ENCODE measurements at regions not wholly inside any gene's neighbourhood (a gene's known extent, or its start where the extent isn't known, plus 50 kb on each side); places are given as distances from the start of the nearest gene placed in this dataset.
"Not testable (repeated sequence)": the region's sequence is repeated elsewhere in the genome, so short reads cannot be mapped to it uniquely, and the experiment has no call there.

DNA sequence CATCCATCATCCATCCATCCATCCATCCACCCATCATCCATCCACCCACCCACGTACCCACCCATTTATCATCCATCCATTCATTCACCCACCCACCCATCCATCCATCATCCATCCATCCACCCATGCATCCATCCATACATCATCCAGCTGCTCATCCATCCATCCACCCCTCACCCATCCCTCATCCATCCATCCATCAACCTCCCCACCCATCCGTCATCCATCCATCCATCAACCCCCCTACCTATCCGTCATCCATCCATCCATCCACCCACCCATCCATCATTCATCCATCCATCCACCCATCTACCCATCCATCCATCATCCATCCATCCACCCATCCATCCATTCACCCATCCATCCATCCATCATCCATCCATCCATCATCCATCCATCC is 306.2 kb upstream of the SFSWAP start:
- FAIRE-seq (no peak), DNase-seq (ENCODE audit: insufficient read length, low spot score) (no peak)
- TF ChIP-seq POLR2A (IDR thresholded peaks at IDR 0.05; ENCODE audit: low read depth, low read length) = no peak

DNA sequence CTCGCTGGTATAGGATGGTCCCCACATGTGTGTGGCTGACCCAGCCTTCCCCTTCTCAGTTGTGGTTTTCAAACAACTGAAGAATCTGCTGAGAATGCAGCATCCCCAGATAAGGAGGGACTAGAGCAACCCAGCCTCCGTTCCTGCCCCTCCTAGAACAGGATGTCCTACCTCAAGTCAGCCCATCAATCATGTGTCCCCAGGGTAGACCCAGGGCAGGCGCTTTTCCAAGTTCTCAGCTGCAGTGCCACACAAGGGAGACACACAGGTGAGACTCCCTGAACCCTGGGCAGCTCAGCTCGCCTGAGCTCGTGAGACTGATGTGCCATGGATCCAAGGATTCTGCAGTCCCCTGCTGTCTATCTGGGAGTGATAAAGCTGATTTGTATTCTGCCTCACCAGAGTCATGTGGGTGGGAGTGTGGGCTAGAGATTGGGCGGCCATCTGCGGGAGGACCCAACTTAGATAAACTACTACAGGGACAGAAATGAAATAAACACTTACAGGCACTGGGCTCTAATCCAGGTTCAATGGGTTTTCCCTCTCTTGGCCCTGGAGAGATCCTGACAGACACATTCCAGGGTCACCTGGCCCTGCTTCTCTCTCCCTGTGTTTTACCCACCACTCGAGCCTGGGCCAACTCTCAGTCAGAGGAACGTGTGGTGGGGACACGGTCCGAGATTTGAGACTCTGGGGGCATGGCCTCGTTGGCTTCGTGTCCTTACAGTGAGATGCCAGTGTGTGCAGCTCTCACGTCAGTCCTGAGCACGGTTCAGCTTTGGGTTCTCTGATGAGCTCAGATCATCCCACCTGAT is 303.5 kb upstream of the SFSWAP start:
- TF ChIP-seq POLR2A (IDR thresholded peaks at IDR 0.05; ENCODE audit: low read depth, low read length) = no peak
- no peak for FAIRE-seq
- no peak for DNase-seq (ENCODE audit: insufficient read length, low spot score)

DNA sequence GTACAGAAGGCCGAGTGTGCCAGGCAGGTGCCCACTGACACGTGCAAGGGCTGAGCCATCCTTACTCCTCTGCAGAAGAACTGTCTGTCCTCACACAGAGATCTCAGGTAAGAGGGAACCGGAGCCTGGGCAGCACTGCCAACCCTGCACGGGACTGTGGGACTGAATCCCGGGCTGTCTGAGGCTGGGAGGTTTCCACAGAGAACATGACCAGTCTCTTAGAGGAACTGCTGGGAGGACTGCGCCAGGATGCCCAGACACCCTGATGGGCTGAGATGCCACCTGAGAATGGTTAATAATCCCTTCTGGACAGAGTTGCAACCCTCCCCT is 302.9 kb upstream of the SFSWAP start:
- FAIRE-seq (no peak), DNase-seq (ENCODE audit: insufficient read length, low spot score) (no peak)
- TF ChIP-seq POLR2A (IDR thresholded peaks at IDR 0.05; ENCODE audit: low read depth, low read length) = no peak

DNA sequence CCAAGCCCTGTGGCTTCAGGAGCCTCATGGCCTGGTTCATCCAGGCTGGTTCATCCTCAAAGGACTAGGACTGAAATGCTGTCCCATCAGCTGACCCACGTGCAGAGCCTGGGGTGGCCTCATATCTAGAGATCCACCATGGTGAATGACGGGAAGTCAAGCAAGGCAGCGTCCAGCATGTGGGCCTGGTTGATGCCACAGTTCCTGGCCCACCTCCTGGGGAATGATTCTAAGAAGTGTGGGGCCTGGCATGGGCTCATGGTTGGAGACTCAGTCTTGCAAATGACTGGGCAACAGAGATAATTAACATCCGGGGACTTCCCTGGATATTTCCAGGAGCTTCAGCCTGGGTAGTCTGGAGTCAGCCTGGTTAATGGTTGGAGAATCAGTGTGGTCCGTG is 302.4 kb upstream of the SFSWAP start:
- TF ChIP-seq POLR2A (IDR thresholded peaks at IDR 0.05; ENCODE audit: low read depth, low read length) = no peak
- DNase-seq (ENCODE audit: insufficient read length, low spot score) = no peak
- no peak for FAIRE-seq

DNA sequence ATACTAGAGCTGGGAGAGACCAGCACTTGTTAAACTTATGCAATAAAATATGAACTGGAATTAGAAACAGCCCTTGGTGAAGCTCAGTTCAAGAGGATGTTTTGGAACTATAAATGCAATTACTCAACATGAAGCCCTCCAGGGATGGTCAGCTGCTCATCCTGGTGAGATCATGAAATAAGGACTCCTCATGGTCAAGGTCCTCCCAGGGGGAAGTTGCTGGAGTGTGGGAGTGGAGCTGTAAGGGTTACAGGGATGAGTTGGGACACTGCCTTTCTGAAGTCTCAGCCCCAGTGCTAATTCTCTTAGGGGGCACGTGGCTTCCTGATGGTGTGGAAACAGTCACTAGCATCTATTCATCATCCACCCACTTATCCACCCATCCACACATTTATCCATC is 301.7 kb upstream of the SFSWAP start:
- no peak for TF ChIP-seq POLR2A (IDR thresholded peaks at IDR 0.05; ENCODE audit: low read depth, low read length)
- FAIRE-seq (no peak), DNase-seq (ENCODE audit: insufficient read length, low spot score) (no peak)

DNA sequence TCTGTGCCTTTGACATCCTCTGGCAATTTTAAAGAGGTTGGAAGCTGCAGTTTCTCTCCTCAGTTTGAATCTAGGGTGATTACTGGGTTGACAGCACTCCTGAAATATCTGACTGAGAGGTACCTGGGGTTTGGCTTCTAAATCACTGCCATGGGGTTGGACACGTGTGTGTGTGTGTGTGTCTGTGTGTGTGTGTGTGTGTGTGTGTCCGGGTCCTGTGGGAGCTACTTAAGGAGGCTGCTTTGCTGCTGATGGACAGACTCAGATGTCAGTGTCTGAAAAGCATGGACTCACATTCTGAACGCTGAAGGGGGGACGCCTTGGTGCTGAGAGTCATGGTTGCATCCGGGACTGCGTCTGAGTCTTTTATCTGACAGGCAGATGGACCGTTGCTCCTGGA is 299.1 kb upstream of the SFSWAP start:
- not testable (repeated sequence) for DNase-seq (ENCODE audit: insufficient read length, low spot score); FAIRE-seq

DNA sequence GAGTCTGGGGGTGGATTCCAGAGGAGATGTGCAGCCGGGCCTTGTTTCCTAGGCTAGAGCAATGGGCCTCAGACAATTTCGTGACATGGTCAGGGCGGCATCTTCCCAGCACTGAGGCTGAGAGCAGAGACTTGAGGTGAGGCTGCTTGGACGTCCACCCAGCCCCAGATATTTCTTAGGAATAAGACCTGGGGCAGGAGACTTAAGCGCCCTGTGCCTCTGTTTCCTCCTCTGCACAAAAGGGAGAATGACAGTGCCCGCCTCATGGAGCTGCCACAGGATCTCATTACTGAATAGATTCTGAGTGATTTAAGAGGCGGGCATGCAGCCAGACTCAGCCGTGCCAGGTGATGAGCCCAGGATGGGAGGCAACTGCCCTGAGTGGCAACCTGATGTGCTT is 297.9 kb upstream of the SFSWAP start:
- FAIRE-seq = no peak
- no peak for TF ChIP-seq POLR2A (IDR thresholded peaks at IDR 0.05; ENCODE audit: low read depth, low read length)
- no peak for DNase-seq (ENCODE audit: insufficient read length, low spot score)

DNA sequence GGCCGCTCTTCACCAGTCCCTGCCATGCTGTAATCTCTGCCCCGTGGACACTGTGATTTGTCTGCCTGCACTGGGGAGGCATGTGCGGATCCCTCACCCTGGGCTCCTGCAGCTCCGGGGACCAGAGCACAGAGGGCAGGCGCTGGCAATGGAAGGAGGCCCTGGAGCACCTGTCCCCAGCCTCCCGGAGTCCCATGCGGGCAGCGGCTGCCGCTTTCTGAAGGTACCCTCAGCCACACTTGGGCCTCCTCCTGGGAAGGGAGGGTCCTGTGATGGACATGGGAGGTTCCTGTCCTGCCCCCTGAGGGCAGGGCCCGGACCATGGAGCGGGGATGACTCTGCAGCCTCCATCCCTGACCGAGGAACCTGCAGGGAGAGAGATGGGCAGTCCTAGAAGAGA is 297.4 kb upstream of the SFSWAP start:
- no peak for TF ChIP-seq POLR2A (IDR thresholded peaks at IDR 0.05; ENCODE audit: low read depth, low read length)
- no peak for DNase-seq (ENCODE audit: insufficient read length, low spot score)
- no peak for FAIRE-seq

DNA sequence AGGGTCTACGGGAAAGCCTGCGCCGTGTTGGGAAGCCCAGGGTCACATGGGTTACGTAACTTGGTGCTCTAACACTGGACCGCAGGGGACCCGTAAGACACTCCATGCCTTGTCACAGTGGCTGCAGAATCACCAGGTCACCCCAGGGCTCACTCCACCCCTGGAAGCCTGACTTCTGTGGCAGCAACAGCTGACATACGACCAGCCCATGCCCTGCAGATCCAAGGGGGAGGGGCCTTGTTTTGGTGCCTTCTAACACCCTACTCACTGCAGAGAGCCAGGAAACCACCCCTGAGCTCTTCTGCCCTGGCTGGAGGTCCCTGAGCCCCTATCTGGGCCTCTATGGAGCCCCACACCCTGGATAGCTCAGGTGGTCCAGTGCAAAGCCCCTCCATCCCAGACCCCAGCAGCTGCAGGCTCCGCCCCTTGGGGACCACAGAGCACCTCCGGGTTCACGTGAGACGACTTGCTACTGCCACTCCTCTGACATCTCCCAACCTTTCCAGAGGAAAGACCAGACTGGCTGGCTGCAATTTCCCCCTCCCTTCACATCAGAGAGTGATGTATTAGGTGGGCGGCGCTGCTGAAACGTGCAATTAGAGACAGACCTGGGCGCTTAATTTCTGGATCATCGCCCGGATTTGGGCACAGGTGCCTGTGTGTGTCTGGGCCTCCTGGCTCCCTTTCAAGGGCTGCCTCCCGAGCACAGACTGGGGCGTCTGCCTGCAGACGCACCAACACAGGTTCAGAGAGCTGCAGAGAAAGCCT is 296.6 kb upstream of the SFSWAP start:
- not testable (repeated sequence) for FAIRE-seq; DNase-seq (ENCODE audit: insufficient read length, low spot score)

DNA sequence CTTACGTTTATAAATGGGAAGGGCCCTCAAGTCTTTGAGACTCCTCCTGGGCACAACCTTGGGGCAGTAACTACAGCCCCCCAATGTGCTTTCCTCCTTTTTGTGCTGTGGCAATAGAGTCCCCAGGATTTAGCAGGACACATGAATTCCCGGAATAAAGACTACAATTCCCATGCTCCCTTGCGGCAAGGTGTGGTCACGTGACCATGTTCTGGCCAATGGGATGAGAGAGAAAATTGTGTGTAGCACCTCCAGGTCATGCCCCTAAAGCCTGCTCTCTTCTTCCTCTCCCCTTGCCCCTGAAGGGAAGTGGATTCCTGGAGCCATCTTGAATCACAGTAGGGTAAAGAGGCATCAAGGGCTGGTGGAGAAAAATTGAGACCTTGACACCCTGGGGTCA is 295.1 kb upstream of the SFSWAP start:
- DNase-seq (ENCODE audit: insufficient read length, low spot score) (no peak), FAIRE-seq (no peak)
- TF ChIP-seq POLR2A (IDR thresholded peaks at IDR 0.05; ENCODE audit: low read depth, low read length) = no peak

DNA sequence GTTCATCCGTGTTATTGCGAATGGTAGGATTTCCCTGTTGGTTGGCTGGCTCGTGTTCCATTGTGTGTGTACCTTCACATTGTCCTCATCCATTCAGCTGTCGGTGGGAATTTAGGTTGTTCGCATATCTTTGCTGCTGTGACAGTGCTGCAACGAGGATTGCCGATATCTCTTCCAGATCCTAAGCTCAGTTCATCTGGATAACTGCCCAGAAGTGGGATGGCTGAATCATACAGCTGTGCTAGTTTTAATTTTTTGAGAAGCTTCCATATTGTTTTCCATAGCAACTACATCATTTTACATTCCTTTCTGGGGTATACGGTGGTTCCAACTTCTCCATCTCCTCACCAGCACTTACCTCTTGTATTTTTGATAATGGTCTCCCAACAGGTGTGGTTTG is 292.8 kb upstream of the SFSWAP start:
- no peak for FAIRE-seq
- DNase-seq (ENCODE audit: insufficient read length, low spot score) = no peak
- no peak for TF ChIP-seq POLR2A (IDR thresholded peaks at IDR 0.05; ENCODE audit: low read depth, low read length)

DNA sequence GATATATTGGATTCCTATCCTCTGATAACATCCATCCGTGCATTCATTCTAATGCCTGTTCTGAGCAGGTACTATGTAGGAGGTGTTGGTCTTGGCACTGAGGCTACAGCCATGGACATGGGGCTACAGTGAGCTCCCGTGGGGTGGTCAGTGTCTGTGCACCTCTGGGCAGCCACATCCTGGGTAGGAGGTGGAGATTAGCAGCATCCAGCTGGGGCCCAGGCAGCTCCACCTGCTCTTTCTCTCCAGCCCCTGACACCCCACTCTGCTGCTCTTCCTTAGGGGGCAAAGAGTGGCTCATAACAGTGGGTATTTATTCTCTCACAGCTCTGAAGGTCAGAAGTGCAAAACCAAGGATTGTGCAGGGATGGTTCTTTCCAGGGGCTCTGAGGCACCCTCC is 292.0 kb upstream of the SFSWAP start:
- FAIRE-seq (no peak), DNase-seq (ENCODE audit: insufficient read length, low spot score) (no peak)
- no peak for TF ChIP-seq POLR2A (IDR thresholded peaks at IDR 0.05; ENCODE audit: low read depth, low read length)

DNA sequence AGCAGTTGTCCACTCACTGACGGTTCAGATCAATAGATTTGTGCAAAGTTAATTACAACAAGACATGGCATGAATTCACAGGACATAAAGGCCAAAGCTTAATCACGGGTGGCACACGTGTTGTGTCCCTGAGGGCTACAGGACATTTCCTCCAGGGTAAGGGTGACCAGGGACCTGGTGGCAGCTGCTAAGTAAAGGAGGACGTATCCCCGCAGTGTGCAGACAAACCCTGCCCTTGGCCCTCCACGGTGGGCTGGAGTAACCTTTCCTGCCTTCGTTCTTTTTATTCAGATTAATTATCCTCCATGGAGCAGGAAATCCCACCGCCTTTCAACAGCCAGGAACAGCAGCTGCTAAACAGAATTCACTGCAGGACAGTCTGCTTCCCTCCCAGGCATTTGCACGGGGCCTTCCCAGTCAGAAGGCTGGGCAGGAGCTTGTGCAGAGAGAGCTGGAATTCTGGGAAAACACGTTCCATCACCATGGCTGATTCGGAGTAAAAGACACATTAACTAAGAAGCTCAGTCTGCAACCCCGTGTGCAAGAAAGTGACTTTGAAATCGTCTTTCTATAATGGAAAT is 289.9 kb upstream of the SFSWAP start:
- FAIRE-seq (no peak), DNase-seq (ENCODE audit: insufficient read length, low spot score) (no peak)
- no peak for TF ChIP-seq POLR2A (IDR thresholded peaks at IDR 0.05; ENCODE audit: low read depth, low read length)

DNA sequence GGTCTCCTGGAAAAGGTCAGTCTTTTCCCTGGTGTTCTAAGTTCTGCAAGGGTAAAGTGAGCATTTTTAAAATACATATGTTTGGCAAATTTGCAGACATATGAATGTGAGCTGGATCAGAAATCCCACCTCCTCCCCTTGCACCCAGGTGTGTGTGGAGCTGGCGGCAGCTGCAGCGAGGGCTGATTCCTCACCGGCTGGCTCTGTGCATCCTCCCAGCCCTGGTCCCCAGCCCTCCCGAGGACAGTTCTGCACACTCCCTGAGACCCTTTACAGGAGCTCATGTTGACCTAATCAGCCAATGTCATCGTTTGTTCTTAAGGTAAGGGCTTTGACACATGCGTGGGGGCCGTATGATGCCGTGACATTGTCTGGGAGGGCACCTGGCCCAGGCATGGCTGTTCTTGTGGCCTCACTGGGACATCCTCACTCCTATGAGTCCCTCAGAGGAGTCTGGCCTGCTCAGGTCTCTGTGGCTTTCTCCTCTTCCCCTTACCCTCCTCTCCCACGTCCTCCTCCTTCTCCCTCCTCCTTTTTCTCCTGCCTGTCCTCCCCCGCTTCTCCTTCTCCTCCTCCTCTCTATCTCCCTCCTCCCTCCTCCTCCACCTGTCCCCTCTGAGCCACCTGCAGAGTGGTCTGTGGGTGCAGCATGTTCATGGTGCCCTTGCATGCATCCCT is 289.2 kb upstream of the SFSWAP start:
- TF ChIP-seq POLR2A (IDR thresholded peaks at IDR 0.05; ENCODE audit: low read depth, low read length) = no peak
- no peak for DNase-seq (ENCODE audit: insufficient read length, low spot score)
- FAIRE-seq = no peak

Measured in H54 (cell line).